ENCODE measurements at regions not wholly inside any gene's neighbourhood (a gene's known extent, or its start where the extent isn't known, plus 50 kb on each side); places are given as distances from the start of the nearest gene placed in this dataset.
"Not testable (repeated sequence)": the region's sequence is repeated elsewhere in the genome, so short reads cannot be mapped to it uniquely, and the experiment has no call there.

DNA sequence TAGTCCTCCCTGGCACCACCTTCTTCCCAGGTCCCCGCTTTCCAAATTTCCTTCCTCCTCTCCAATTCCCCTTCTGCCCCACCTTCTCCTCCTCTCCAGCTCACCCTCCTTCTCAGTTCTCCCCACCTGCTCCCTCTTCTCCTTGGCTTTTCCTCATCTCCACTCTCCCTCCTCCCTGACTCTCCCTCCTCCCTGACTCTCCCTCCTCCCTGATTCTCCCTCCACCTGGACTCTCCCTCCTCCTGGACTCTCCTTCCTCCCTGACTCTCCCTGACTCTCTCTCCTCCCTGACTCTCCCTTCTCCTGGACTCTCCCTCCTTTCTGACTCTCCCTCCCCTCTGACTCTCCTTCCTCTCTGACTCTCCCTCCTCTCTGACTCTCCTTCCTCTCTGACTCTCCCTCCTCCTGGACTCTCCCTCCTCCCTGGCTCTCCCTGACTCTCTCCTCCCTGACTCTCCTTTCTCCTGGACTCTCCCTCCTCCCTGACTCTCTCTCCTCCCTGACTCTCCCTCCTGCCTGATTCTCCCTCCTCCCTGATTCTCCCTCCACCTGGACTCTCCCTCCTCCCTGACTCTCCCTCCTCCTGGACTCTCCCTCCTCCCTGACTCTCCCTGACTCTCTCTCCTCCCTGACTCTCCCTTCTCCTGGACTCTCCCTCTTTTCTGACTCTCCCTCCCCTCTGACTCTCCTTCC lies 169.3 kb downstream of the INHBB start:
- TF ChIP-seq SUPT5H (IDR thresholded peaks at IDR 0.05); ZNF239 (CRISPR knock-in tag; IDR thresholded peaks at IDR 0.05); MAFF (IDR thresholded peaks at IDR 0.05; ENCODE audit: low read length); SNRNP70 (optimal IDR thresholded peaks at IDR 0.05; ENCODE audit: low read depth, low read length); ZNF354B (CRISPR knock-in tag; IDR thresholded peaks at IDR 0.05); POLR2A (conservative IDR thresholded peaks at IDR 0.05); EGR1 (conservative IDR thresholded peaks at IDR 0.05); FOS (IDR thresholded peaks at IDR 0.05; ENCODE audit: extremely low read depth, insufficient read length); ZNF347 (CRISPR knock-in tag; IDR thresholded peaks at IDR 0.05; ENCODE audit: low read depth); FOXK2 (conservative IDR thresholded peaks at IDR 0.05 in 1 of 2, IDR thresholded peaks at IDR 0.05 in 1 of 2; ENCODE audit: low read depth in 2 of 2); SRSF9 (IDR thresholded peaks at IDR 0.05; ENCODE audit: borderline replicate concordance, low read depth, low read length): not testable (repeated sequence)
- TF ChIP-seq, protein P1, sequence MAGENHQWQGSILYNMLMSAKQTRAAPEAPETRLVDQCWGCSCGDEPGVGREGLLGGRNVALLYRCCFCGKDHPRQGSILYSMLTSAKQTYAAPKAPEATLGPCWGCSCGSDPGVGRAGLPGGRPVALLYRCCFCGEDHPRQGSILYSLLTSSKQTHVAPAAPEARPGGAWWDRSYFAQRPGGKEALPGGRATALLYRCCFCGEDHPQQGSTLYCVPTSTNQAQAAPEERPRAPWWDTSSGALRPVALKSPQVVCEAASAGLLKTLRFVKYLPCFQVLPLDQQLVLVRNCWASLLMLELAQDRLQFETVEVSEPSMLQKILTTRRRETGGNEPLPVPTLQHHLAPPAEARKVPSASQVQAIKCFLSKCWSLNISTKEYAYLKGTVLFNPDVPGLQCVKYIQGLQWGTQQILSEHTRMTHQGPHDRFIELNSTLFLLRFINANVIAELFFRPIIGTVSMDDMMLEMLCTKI (IDR thresholded peaks at IDR 0.05; ENCODE audit: partially characterized antibody), result not testable (repeated sequence)
- TF ChIP-seq, protein P2, sequence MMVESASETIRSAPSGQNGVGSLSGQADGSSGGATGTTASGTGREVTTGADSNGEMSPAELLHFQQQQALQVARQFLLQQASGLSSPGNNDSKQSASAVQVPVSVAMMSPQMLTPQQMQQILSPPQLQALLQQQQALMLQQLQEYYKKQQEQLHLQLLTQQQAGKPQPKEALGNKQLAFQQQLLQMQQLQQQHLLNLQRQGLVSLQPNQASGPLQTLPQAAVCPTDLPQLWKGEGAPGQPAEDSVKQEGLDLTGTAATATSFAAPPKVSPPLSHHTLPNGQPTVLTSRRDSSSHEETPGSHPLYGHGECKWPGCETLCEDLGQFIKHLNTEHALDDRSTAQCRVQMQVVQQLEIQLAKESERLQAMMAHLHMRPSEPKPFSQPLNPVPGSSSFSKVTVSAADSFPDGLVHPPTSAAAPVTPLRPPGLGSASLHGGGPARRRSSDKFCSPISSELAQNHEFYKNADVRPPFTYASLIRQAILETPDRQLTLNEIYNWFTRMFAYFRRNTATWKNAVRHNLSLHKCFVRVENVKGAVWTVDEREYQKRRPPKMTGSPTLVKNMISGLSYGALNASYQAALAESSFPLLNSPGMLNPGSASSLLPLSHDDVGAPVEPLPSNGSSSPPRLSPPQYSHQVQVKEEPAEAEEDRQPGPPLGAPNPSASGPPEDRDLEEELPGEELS (CRISPR knock-in tag; IDR thresholded peaks at IDR 0.05; ENCODE audit: borderline replicate concordance), result not testable (repeated sequence)
- TF ChIP-seq, protein P3, sequence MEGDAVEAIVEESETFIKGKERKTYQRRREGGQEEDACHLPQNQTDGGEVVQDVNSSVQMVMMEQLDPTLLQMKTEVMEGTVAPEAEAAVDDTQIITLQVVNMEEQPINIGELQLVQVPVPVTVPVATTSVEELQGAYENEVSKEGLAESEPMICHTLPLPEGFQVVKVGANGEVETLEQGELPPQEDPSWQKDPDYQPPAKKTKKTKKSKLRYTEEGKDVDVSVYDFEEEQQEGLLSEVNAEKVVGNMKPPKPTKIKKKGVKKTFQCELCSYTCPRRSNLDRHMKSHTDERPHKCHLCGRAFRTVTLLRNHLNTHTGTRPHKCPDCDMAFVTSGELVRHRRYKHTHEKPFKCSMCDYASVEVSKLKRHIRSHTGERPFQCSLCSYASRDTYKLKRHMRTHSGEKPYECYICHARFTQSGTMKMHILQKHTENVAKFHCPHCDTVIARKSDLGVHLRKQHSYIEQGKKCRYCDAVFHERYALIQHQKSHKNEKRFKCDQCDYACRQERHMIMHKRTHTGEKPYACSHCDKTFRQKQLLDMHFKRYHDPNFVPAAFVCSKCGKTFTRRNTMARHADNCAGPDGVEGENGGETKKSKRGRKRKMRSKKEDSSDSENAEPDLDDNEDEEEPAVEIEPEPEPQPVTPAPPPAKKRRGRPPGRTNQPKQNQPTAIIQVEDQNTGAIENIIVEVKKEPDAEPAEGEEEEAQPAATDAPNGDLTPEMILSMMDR (IDR thresholded peaks at IDR 0.05 in 2 of 3, conservative IDR thresholded peaks at IDR 0.05 in 1 of 3; ENCODE audit: insufficient read depth in 2 of 3, low read depth in 1 of 3, low read length in 3 of 3), result not testable (repeated sequence)
